HEK293 (cell line): ENCODE measurements at regions not wholly inside any gene's neighbourhood (a gene's known extent, or its start where the extent isn't known, plus 50 kb on each side); places are given as distances from the start of the nearest gene placed in this dataset.

ENCODE experiments used
- PRDM4 ChIP-seq: fragments of 450-650 bp; formaldehyde crosslinking; IDR thresholded peaks from 2 replicates; pipeline ENCODE4 v1.5.1; 2017; ENCODE audit warnings: missing biosample characterization, missing genetic modification characterization
- ZBTB44 ChIP-seq: fragments of 450-650 bp; IDR thresholded peaks from 2 replicates; pipeline ENCODE4 v1.5.1; 2018; ENCODE audit warnings: missing biosample characterization, mild to moderate bottlenecking, missing genetic modification characterization
- ZIC2 ChIP-seq: fragments of 450-650 bp; formaldehyde crosslinking; IDR thresholded peaks from 2 replicates; pipeline ENCODE4 v1.5.1; 2016; ENCODE audit warnings: missing biosample characterization, missing genetic modification characterization
- ZNF140 ChIP-seq: fragments of 450-650 bp; formaldehyde crosslinking; IDR thresholded peaks from 2 replicates; pipeline ENCODE4 v1.5.1; 2016; ENCODE audit warnings: missing biosample characterization, missing genetic modification characterization
- ZNF16 ChIP-seq: fragments of 450-650 bp; formaldehyde crosslinking; IDR thresholded peaks from 2 replicates; pipeline ENCODE4 v1.5.1; 2016; ENCODE audit warnings: low read depth, missing biosample characterization, missing genetic modification characterization
- ZNF354C ChIP-seq: fragments of 450-650 bp; formaldehyde crosslinking; IDR thresholded peaks from 2 replicates; pipeline ENCODE4 v1.5.1; 2016; ENCODE audit warnings: missing biosample characterization, missing genetic modification characterization, low read depth, borderline replicate concordance
- ZSCAN5A ChIP-seq: fragments of 450-650 bp; formaldehyde crosslinking; IDR thresholded peaks from 2 replicates; pipeline ENCODE4 v1.5.1; 2016; ENCODE audit warnings: missing biosample characterization, missing genetic modification characterization
- TF ChIP-seq, protein P1 (sequence below): fragments of 450-650 bp; formaldehyde crosslinking; IDR thresholded peaks from 2 replicates; pipeline ENCODE4 v1.5.1; 2016; ENCODE audit warnings: missing biosample characterization, missing genetic modification characterization

- TF ChIP-seq ZNF16 (tag by site-specific recombination) (no peak), ZIC2 (no peak), ZSCAN5A (no peak), ZNF140 (tag by site-specific recombination) (no peak), ZBTB44 (tag by site-specific recombination) (no peak), PRDM4 (no peak), ZNF354C (tag by site-specific recombination) (no peak)
- TF ChIP-seq, protein P1, sequence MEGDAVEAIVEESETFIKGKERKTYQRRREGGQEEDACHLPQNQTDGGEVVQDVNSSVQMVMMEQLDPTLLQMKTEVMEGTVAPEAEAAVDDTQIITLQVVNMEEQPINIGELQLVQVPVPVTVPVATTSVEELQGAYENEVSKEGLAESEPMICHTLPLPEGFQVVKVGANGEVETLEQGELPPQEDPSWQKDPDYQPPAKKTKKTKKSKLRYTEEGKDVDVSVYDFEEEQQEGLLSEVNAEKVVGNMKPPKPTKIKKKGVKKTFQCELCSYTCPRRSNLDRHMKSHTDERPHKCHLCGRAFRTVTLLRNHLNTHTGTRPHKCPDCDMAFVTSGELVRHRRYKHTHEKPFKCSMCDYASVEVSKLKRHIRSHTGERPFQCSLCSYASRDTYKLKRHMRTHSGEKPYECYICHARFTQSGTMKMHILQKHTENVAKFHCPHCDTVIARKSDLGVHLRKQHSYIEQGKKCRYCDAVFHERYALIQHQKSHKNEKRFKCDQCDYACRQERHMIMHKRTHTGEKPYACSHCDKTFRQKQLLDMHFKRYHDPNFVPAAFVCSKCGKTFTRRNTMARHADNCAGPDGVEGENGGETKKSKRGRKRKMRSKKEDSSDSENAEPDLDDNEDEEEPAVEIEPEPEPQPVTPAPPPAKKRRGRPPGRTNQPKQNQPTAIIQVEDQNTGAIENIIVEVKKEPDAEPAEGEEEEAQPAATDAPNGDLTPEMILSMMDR = no peak
Measured at GRCh38 chr1:218812360-218812759, 361.3 kb upstream of the LYPLAL1 start.
